HG02970 (cell line): ENCODE measurements at regions not wholly inside any gene's neighbourhood (a gene's known extent, or its start where the extent isn't known, plus 50 kb on each side); places are given as distances from the start of the nearest gene placed in this dataset.
"Not testable (repeated sequence)": the region's sequence is repeated elsewhere in the genome, so short reads cannot be mapped to it uniquely, and the experiment has no call there.

Source experiments
- ATAC-seq: cut with Tn5 transposase; IDR thresholded peaks from one replicate; pipeline ENCODE4 v1.9.1; 2021; ENCODE audit warnings: mild to moderate bottlenecking, moderate library complexity, moderate number of reproducible peaks; ENCODE audit not compliant: unreplicated experiment, low FRiP score

DNA sequence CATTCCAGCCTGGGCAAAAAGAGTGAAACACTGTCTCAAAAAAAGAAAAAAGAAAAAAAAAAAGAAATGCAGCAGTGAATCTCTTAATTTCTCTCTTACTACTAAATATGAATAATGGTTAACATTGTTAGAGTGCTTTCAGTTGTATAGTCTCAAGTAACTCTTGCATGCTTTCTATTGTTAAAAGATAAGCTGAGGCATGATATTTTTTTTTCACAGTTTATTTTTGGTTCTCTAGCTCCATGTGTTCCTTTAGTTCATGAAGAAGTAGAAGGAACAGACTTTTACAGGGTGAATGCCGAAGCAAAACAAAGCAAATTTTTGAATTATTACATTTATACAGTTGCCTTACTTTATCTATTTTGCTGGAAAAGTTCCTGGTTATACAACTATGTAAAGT lies 1180.9 kb downstream of the OTOL1 start:
- no peak for ATAC-seq

DNA sequence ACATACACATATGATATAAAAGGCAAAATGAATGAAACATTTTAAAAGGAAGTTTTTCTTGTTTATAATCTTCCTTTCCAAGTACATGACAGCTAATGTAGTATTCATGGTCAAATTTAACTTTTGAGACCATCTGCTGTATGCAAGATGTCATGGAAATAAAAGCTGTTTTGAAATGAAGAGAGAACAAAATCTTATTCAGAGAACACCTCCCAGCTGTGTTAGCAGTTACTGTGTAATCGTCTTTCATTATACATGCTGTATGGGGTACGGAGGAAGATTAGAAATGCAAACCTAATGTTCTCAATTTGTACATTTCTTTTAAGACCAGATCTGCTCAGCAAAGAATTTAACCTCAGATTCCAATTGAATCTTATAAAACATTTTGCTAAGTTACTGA lies 1182.3 kb downstream of the OTOL1 start:
- ATAC-seq: no peak

GRCh38 chr3:162684260-162684659 lies 1187.7 kb downstream of the OTOL1 start:
- no peak for ATAC-seq

DNA sequence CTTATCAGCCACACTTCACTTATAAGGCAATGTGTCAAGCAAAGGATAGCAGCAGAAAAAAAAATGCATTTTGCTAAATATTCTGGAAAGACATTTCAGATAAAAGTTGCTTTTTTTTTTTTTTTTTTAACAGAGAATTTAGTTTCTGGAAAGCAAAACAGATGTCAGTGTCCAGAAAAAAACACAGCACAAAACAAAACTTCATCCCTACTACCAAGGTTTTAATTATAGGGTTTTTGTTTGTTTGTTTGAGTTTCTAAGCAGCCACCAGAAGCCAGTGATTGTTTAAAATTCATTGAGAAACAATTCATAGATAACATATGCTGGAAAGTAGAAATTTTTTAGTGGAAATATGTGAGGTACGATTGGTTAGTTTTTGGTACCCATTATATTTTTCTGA lies 1202.7 kb downstream of the OTOL1 start:
- ATAC-seq: no peak

DNA sequence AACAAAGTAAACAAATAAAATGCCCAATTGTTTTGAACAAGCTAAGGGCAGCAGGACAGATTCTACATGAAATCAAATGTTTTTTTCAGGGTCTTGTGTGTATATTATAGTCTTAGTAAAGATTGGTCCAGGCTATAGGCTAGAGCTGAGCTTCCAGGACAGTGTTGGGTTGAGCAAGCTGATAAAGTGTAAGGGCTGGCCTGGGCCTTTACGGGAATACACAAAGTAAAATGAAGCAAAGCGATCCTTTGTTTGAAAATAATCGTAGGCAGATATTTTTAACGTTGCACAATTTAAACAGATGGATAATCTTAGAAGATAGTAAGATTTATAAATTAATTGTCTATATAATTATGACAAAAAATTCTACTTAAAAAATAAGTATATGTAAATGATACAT lies 1204.6 kb downstream of the OTOL1 start:
- no peak for ATAC-seq

DNA sequence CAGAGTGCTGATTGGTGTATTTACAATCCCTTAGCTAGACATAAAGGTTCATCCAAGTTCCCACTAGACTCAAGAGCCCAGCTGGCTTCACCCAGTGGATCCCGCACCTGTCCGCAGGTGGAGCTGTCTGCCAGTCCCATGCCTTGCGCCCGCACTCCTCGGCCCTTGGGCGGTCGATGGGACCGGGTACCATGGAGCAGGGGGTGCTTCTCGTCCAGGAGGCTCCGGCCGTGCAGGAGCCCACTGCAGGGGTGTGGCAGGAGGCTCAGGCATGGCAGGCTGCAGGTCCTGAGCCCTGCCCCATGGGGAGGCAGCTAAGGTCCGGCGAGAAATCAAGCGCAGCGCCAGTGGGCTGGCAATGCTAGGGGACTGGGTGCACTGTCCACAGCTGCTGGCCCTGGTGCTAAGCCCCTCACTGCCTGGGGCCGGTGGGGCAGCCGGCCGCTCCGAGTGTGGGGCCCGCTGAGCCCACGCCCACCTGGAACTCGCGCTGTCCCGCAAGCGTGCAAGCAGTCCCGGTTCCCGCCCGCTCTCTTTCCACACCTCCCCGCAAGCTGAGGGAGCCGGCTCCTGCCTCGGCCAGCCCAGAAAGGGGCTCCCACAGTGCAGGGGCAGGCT lies 1206.3 kb downstream of the OTOL1 start:
- ATAC-seq: no peak

DNA sequence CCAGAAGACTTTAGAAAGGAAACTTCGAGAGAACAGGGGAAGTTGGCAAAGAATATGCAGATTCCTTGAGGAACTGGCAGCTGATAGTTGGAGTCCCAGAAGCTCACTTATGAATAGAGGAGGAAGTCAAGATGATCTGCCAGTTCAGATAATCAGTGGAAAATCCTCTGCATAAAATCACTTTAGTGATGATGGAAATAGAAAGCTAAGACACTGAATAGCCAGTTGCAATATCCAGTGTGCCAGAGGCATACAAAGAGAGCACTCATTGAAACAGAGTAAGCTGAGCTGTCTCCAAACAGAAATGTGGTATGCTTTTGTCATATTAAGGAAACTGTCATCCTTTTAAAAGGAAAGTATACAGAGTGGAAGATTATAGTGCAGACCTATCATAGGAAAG lies 1207.6 kb downstream of the OTOL1 start:
- no peak for ATAC-seq

GRCh38 chr3:162704799-162705385 lies 1208.3 kb downstream of the OTOL1 start:
- ATAC-seq: no peak

GRCh38 chr3:162708394-162708793 lies 1211.8 kb downstream of the OTOL1 start:
- ATAC-seq: not testable (repeated sequence)

GRCh38 chr3:162708942-162709706 lies 1212.5 kb downstream of the OTOL1 start:
- ATAC-seq: not testable (repeated sequence)

DNA sequence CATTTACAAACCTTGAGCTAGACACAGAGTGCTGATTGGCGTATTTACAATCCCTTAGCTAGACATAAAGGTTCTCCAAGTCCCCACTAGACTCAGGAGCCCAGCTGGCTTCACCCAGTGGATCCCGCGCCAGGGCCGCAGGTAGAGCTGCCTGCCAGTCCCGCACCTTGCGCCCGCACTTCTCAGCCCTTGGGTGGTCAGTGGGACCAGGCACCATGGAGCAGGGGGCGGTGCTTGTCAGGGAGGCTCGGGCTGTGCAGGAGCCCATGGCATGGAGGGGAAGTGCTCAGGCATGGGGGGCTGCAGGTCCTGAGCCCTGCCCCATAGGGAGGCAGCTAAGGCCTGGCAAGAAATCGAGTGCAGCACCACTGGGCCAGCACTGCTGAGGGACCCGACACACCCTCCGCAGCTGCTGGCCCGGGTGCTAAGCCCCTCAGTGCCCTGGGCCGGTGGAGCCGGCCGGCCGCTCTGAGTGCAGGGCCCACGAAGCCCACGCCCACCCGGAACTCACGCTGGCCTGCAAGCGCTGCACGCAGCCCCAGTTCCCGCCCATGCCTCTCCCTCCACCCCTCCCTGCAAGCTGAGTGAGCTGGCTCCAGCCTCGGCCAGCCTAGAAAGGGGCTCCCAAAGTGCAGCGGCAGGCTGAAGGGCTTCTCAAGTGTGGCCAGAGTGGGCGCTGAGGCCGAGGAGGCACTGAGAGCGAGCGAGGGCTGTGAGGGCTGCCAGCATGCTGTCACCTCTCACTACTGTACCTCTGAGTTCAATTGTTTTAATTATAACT lies 1213.9 kb downstream of the OTOL1 start:
- ATAC-seq: no peak

DNA sequence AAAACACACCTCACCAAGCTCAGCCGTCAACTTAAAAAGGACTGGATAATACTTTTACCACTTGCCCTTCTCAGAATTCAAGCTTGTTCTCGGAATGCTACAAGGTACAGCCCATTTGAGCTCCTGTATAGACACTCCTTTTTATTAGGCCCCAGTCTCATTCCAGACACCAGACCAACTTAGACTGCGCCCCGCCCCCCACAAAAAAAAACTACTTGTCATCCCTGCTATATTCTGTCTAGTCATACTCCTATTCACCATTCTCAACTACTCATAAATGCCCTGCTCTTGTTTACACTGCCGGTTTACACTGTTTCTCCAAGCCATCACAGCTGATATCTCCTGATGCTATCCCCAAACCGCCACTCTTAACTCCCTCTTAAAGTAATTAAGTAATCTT lies 1220.5 kb downstream of the OTOL1 start:
- ATAC-seq: not testable (repeated sequence)

GRCh38 chr3:162718697-162719096 lies 1222.1 kb downstream of the OTOL1 start:
- no peak for ATAC-seq

GRCh38 chr3:162719684-162720341 lies 1223.2 kb downstream of the OTOL1 start:
- ATAC-seq: no peak

DNA sequence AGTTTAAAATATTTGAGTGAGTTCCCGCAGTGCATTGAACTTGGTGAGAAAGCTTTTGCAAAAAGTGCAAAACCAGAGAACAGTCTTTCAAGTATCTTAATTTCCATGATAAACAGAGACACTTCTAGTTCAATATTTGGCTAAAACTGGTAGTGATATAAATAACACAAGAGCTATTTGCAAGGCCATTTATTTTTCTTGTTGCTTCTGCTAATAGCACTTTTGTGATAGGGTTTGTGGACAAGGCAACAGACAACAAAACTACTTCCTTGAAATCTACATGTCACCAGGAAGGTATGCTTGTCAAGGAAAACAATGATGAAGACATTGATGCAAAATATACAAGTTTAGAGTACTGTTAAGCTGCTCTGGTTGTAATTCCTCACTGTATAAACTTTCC lies 1225.1 kb downstream of the OTOL1 start:
- no peak for ATAC-seq

DNA sequence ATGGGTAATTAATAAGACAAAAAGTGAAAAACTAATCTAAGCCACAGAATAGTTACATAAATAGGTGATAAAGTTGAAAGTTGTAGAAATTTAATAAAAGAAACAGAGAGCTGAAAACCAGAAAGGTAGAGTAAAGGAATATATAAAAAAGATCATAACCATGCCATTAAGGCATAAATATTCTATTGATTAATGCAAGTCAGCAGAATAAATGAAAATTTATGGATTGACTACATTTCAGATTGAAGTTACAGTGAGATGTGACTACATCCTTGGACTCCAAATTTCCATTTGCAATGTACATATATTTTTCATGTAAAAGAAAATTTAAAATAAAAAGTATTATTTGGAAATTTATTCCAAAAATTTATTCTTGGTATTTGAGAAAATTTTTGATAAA lies 1225.7 kb downstream of the OTOL1 start:
- no peak for ATAC-seq

DNA sequence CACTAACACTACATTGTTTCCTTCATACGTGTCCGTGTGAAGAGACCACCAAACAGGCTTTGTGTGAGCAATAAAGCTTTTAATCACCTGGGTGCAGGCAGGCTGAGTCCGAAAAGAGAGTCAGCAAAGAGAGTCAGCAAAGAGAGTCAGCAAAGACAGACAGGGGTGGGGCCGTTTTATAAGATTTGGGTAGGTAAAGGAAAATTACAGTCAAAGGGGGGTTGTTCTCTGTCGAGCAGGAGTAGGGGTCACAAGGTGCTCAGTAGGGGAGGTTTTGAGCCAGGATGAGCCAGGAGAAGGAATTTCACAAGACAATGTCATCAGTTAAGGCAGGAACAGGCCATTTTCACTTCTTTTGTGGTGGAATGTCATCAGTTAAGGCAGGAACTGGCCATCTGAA lies 1226.2 kb downstream of the OTOL1 start:
- not testable (repeated sequence) for ATAC-seq

DNA sequence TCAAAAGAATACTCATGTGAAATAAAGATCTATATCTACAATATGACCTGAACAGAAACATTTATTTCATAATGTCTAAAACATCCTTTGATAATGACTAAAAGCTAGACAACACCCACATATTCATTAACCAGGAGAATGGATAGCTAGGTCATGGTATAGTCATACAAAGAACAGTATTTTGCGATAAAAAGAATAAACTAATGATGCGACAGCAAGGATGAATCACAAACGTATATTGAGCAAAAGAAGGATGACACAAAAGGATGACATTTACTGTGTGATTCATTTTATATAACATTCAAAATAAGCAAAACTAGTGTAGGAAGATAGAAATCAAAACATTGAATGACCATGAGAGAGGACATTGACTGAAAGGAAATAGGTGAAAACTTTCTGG lies 1233.1 kb downstream of the OTOL1 start:
- no peak for ATAC-seq

GRCh38 chr3:162731961-162732360 lies 1235.4 kb downstream of the OTOL1 start:
- not testable (repeated sequence) for ATAC-seq

DNA sequence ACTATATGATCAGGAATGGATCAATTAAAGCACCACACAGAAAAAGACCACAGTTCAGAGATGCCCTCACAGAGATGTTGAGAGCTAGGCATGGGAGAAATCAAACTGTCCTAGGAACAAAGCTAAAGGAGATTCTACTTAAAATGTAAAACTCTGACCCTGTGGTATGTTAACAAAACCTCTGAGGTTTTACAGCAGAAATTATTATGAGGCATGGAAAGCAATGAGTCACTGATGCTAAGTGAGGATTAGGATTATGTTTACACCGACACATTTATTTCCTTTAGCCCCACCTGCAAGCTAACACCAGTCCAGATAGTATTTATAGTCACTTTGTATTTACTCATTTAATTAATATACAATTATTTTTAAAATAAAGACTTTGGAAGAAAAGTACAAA lies 1242.2 kb downstream of the OTOL1 start:
- no peak for ATAC-seq
